H1 (cell line): ENCODE measurements at regions not wholly inside any gene's neighbourhood (a gene's known extent, or its start where the extent isn't known, plus 50 kb on each side); places are given as distances from the start of the nearest gene placed in this dataset.
"Not testable (repeated sequence)": the region's sequence is repeated elsewhere in the genome, so short reads cannot be mapped to it uniquely, and the experiment has no call there.

Experiments used
- CTCF ChIA-PET: fragments of 300-600 bp; sonication (Branson Sonifier 250); formaldehyde crosslinking; loops from one replicate; lab custom pipeline; 2021; ENCODE audit not compliant: partially characterized antibody; lab: Charles Lee
- POLR2A ChIA-PET: fragments of 300-600 bp; sonication (Branson Sonifier 250); formaldehyde crosslinking; loops from one replicate; lab custom pipeline; 2021; ENCODE audit warnings: inconsistent platforms; ENCODE audit not compliant: partially characterized antibody; lab: Charles Lee
- DNase-seq, 2 experiments: peaks; one replicate each; pipeline versions ENCODE4 v3.0.0 to v3.0.0-alpha.2; 2010 to 2022; ENCODE audit warnings: low spot score in 2 of 2, low read depth in 1 of 2, mixed read lengths in 1 of 2
- FAIRE-seq: peaks from 2 replicates; lab custom pipeline; 2011; peaks lifted over from hg19 to GRCh38; lab: Jason Lieb, UNC
- H2AFZ ChIP-seq: 2 replicates; pipeline ENCODE4 v1.8.1; 2012; ENCODE audit warnings: low read length, inconsistent platforms
- H2AK5ac ChIP-seq: 2 replicates; pipeline ENCODE4 v1.6.1; 2013; ENCODE audit warnings: low read depth, low read length
- H2BK120ac ChIP-seq: replicated peaks from 2 replicates; pipeline ENCODE3; 2013; ENCODE audit warnings: low read depth, low read length, inconsistent platforms
- H2BK12ac ChIP-seq: 2 replicates; pipeline ENCODE4 v1.6.1; 2013; ENCODE audit warnings: low read depth, low read length
- H2BK15ac ChIP-seq: 2 replicates; pipeline ENCODE4 v1.6.1; 2013; ENCODE audit warnings: low read length
- H2BK20ac ChIP-seq: 2 replicates; pipeline ENCODE4 v1.6.1; 2013; ENCODE audit warnings: low read length
- H2BK5ac ChIP-seq: 2 replicates; pipeline ENCODE4 v1.6.1; 2013; ENCODE audit warnings: low read depth, low read length
- H3K14ac ChIP-seq: 2 replicates; pipeline ENCODE4 v1.6.1; 2013; ENCODE audit warnings: inconsistent platforms; ENCODE audit not compliant: insufficient read length
- H3K18ac ChIP-seq: 2 replicates; pipeline ENCODE4 v1.6.1; 2013; ENCODE audit warnings: low read length; ENCODE audit errors: extremely low read depth
- H3K23ac ChIP-seq: 2 replicates; pipeline ENCODE4 v1.6.1; 2013; ENCODE audit warnings: inconsistent platforms; ENCODE audit not compliant: insufficient read length
- H3K23me2 ChIP-seq: 2 replicates; pipeline ENCODE4 v1.6.1; 2013; ENCODE audit warnings: low read depth, low read length
- H3K27ac ChIP-seq: 2 replicates; pipeline ENCODE4 v1.6.1; 2011; ENCODE audit warnings: low read depth, low read length, inconsistent platforms
- H3K27me3 ChIP-seq, 4 experiments: replicated peaks in 1 of 4; 1 replicate in 1 of 4; 2 replicates in 3 of 4; pipeline versions ENCODE4 v1.6.1 to v1.8.1; 2011 to 2013; ENCODE audit warnings: low read length in 3 of 4, mild to moderate bottlenecking in 3 of 4, inconsistent platforms in 2 of 4, mixed read lengths in 2 of 4, moderate library complexity in 1 of 4; ENCODE audit not compliant: control insufficient read depth in 3 of 4, insufficient read depth in 3 of 4; ENCODE audit errors: extremely low read depth in 1 of 4
- H3K36me3 ChIP-seq, 4 experiments: 2 replicates each; pipeline versions ENCODE4 v1.6.1 to v1.8.1; 2011 to 2013; ENCODE audit warnings: mild to moderate bottlenecking in 4 of 4, low read length in 3 of 4, moderate library complexity in 2 of 4, control low read depth in 1 of 4, inconsistent platforms in 1 of 4; ENCODE audit not compliant: insufficient read depth in 4 of 4, control insufficient read depth in 2 of 4
- H3K4ac ChIP-seq: replicated peaks from 2 replicates; pipeline ENCODE3; 2013; ENCODE audit warnings: low read length, low read depth, mixed read lengths, inconsistent platforms; ENCODE audit not compliant: insufficient read length
- H3K4me1 ChIP-seq, 4 experiments: replicated peaks in 1 of 4; 1 replicate in 1 of 4; 2 replicates in 3 of 4; pipeline versions ENCODE4 v1.6.1 to v1.8.1; 2011 to 2013; ENCODE audit warnings: low read length in 3 of 4, inconsistent platforms in 2 of 4, mixed read lengths in 1 of 4; ENCODE audit not compliant: insufficient read depth in 4 of 4, control insufficient read depth in 3 of 4
- H3K4me2 ChIP-seq, 2 experiments: 2 replicates each; pipeline versions ENCODE4 v1.6.1 to v1.8.1; 2011 to 2013; ENCODE audit warnings: low read depth in 2 of 2, low read length in 2 of 2, control low read depth in 1 of 2, inconsistent platforms in 1 of 2, mild to moderate bottlenecking in 1 of 2; ENCODE audit not compliant: insufficient read depth in 1 of 2
- H3K4me3 ChIP-seq, 4 experiments: fragments of 200-600, 300-600 bp in 1 of 4; sonication (generic), shearing (Covaris generic), sonication (Bioruptor Twin) in 1 of 4; 2 replicates each; pipeline versions ENCODE4 v1.5.1 to v1.8.1; 2011 to 2016; ENCODE audit warnings: low read length in 4 of 4, low read depth in 3 of 4, control low read depth in 2 of 4, inconsistent platforms in 2 of 4, mild to moderate bottlenecking in 2 of 4, mixed read lengths in 1 of 4, moderate library complexity in 1 of 4; ENCODE audit not compliant: insufficient read depth in 2 of 4; ENCODE audit errors: extremely low read depth in 1 of 4
- H3K56ac ChIP-seq: replicated peaks from 2 replicates; pipeline ENCODE3; 2013; ENCODE audit warnings: low read depth, mild to moderate bottlenecking, mixed read lengths, low read length, inconsistent platforms; ENCODE audit not compliant: insufficient read length
- H3K79me1 ChIP-seq: 2 replicates; pipeline ENCODE4 v1.6.1; 2013; ENCODE audit warnings: low read depth, low read length, control low read depth
- H3K79me2 ChIP-seq, 2 experiments: 2 replicates each; pipeline versions ENCODE4 v1.6.1 to v1.8.1; 2012 to 2013; ENCODE audit warnings: low read length in 2 of 2, mild to moderate bottlenecking in 2 of 2, inconsistent platforms in 1 of 2; ENCODE audit not compliant: insufficient read depth in 2 of 2, control insufficient read depth in 1 of 2
- H3K9ac ChIP-seq, 4 experiments: replicated peaks in 1 of 4; 1 replicate in 1 of 4; 2 replicates in 3 of 4; pipeline versions ENCODE4 v1.6.1 to v1.8.1; 2011 to 2013; ENCODE audit warnings: low read depth in 3 of 4, low read length in 3 of 4, control low read depth in 2 of 4, mild to moderate bottlenecking in 2 of 4, moderate library complexity in 2 of 4, inconsistent platforms in 1 of 4; ENCODE audit errors: extremely low read depth in 1 of 4
- H3K9me3 ChIP-seq, 2 experiments: 2 replicates each; pipeline versions ENCODE4 v1.6.1 to v1.8.1; 2012 to 2013; ENCODE audit warnings: mild to moderate bottlenecking in 2 of 2, moderate library complexity in 2 of 2, control low read depth in 1 of 2, inconsistent platforms in 1 of 2, low read depth in 1 of 2, low read length in 1 of 2, mixed read lengths in 1 of 2; ENCODE audit not compliant: insufficient read depth in 2 of 2
- H4K20me1 ChIP-seq, 2 experiments: replicated peaks in 1 of 2; 2 replicates each; pipeline versions ENCODE3 to v1.8.1; 2011 to 2013; ENCODE audit warnings: inconsistent platforms in 2 of 2, low read length in 2 of 2, mild to moderate bottlenecking in 1 of 2; ENCODE audit not compliant: insufficient read depth in 2 of 2, control insufficient read depth in 1 of 2
- H4K5ac ChIP-seq: 2 replicates; pipeline ENCODE4 v1.6.1; 2013; ENCODE audit warnings: low read length, low read depth, mixed read lengths, inconsistent platforms; ENCODE audit not compliant: insufficient read length
- H4K8ac ChIP-seq: 2 replicates; pipeline ENCODE4 v1.8.0; 2013; ENCODE audit warnings: mild to moderate bottlenecking, moderate library complexity, low read length, inconsistent platforms; ENCODE audit not compliant: insufficient read depth; ENCODE audit errors: extremely low read depth
- H4K91ac ChIP-seq: replicated peaks from 2 replicates; pipeline ENCODE3; 2013; ENCODE audit warnings: low read length, mixed read lengths, inconsistent platforms; ENCODE audit not compliant: insufficient read length
- CHD2 ChIP-seq: IDR thresholded peaks from 2 replicates; pipeline ENCODE4 v1.6.1; 2012; ENCODE audit warnings: low read length, improper control_type of control experiment
- NANOG ChIP-seq: IDR thresholded peaks from 2 replicates; pipeline ENCODE4 v1.6.1; 2011; ENCODE audit warnings: low read length, low read depth, mild to moderate bottlenecking, inconsistent platforms; ENCODE audit not compliant: insufficient read depth, poor library complexity, severe bottlenecking
- USF2 ChIP-seq: IDR thresholded peaks from 2 replicates; pipeline ENCODE4 v1.6.1; 2011; ENCODE audit warnings: low read length, improper control_type of control experiment
- WGBS, 2 experiments: shearing (Covaris generic) in 1 of 2; methylation state at CpG; one replicate each; pipeline versions ENCODE4 v1.1.6 to v1.1.7; 2013 to 2015; ENCODE audit warnings: low lambda C conversion rate in 2 of 2, mixed read lengths in 2 of 2, inconsistent platforms in 1 of 2, low coverage in 1 of 2, missing lambda C conversion rate in 1 of 2; ENCODE audit not compliant: insufficient replicate concordance in 2 of 2, insufficient coverage in 1 of 2, insufficient read length in 1 of 2; ENCODE audit errors: extremely low coverage in 1 of 2, missing lambda C conversion rate in 1 of 2; 5-methylcytosine and 5-hydroxymethylcytosine counted together

GRCh38 chr7:152937282-152937681 is 177.7 kb downstream of the ACTR3B start (continued):
- TF ChIP-seq CHD2 (no peak), NANOG (no peak), USF2 (no peak)
- TF ChIP-seq, all 59 proteins: peak for 0

GRCh38 chr7:152946616-152947015 is 187.1 kb downstream of the ACTR3B start:
- H3K27ac ChIP-seq, H4K8ac ChIP-seq, H2BK20ac ChIP-seq, H3K14ac ChIP-seq, H2BK12ac ChIP-seq, H3K4me2 ChIP-seq, H3K23me2 ChIP-seq, H2AK5ac ChIP-seq, H3K9ac ChIP-seq, FAIRE-seq, H2BK5ac ChIP-seq, H3K56ac ChIP-seq, H3K18ac ChIP-seq, H2AFZ ChIP-seq, H4K20me1 ChIP-seq, H2BK15ac ChIP-seq, H3K9me3 ChIP-seq, H4K91ac ChIP-seq, H3K4ac ChIP-seq, H3K27me3 ChIP-seq, H3K4me1 ChIP-seq, H3K23ac ChIP-seq, H4K5ac ChIP-seq, H3K79me2 ChIP-seq, DNase-seq, H3K4me3 ChIP-seq, H2BK120ac ChIP-seq, H3K36me3 ChIP-seq, POLR2A ChIA-PET, H3K79me1 ChIP-seq: not testable (repeated sequence)
- WGBS, 2 experiments = 89% methylated on average over 2 of the region's 2 CpGs; no CpG with 5 or more reads in 1 of the 2 experiments
- CTCF ChIA-PET = interaction anchor here (0.7 to 2.6 kb wide), 3 partner anchors 13 to 246 kb away, joined by 3 to 12 read pairs (median 4); no protein-coding TSS in a partner anchor
